GM23338 (cell line): ENCODE measurements at regions not wholly inside any gene's neighbourhood (a gene's known extent, or its start where the extent isn't known, plus 50 kb on each side); places are given as distances from the start of the nearest gene placed in this dataset.

ENCODE experiments used
- ATAC-seq: fragments of 200-7000 bp; cut with Tn5 transposase; 3 replicates; pipeline ENCODE4 v1.9.1; 2020
- DNase-seq: peaks from one replicate; pipeline ENCODE4 v3.0.0-alpha.2; 2015; ENCODE audit warnings: low spot score
- H2AFZ ChIP-seq: fragments of 200-600 bp; sonication (generic); 2 replicates; pipeline ENCODE4 v1.8.0; 2016; ENCODE audit warnings: antibody characterized with exemption, mild to moderate bottlenecking, moderate library complexity
- H3F3A ChIP-seq: fragments of 200-600 bp; sonication (generic); replicated peaks from 2 replicates; pipeline ENCODE4 v1.8.0; 2017; ENCODE audit warnings: antibody characterized with exemption, mixed run types, low read depth
- H3K27ac ChIP-seq: fragments of 200-600 bp; sonication (generic); 2 replicates; pipeline ENCODE4 v1.6.1; 2016; ENCODE audit warnings: low read depth
- H3K27me3 ChIP-seq: fragments of 200-600 bp; sonication (generic); 2 replicates; pipeline ENCODE4 v1.8.0; 2016; ENCODE audit warnings: mild to moderate bottlenecking, mixed run types, moderate library complexity; ENCODE audit not compliant: insufficient read depth
- H3K36me3 ChIP-seq: fragments of 200-600 bp; sonication (generic); 2 replicates; pipeline ENCODE4 v1.8.0; 2016; ENCODE audit warnings: mild to moderate bottlenecking; ENCODE audit not compliant: insufficient read depth
- H3K4me1 ChIP-seq: fragments of 200-600 bp; sonication (generic); 2 replicates; pipeline ENCODE4 v1.8.0; 2016; ENCODE audit warnings: mild to moderate bottlenecking, moderate library complexity; ENCODE audit not compliant: insufficient read depth
- H3K4me2 ChIP-seq: fragments of 200-600 bp; sonication (generic); 2 replicates; pipeline ENCODE4 v1.7.1; 2017; ENCODE audit warnings: mixed run types
- H3K4me3 ChIP-seq: fragments of 200-600 bp; sonication (generic); 2 replicates; pipeline ENCODE4 v1.6.1; 2016; ENCODE audit warnings: mixed run types
- H3K79me2 ChIP-seq: fragments of 200-600 bp; sonication (generic); replicated peaks from 2 replicates; pipeline ENCODE4 v1.8.0; 2017; ENCODE audit warnings: mild to moderate bottlenecking; ENCODE audit not compliant: insufficient read depth
- H3K9me2 ChIP-seq: fragments of 200-600 bp; sonication (generic); 2 replicates; pipeline ENCODE4 v1.8.0; 2017; ENCODE audit not compliant: insufficient read depth
- H4K20me1 ChIP-seq: fragments of 200-600 bp; sonication (generic); replicated peaks from 2 replicates; pipeline ENCODE4 v1.8.0; 2017; ENCODE audit warnings: mild to moderate bottlenecking; ENCODE audit not compliant: insufficient read depth
- H3K27ac Mint-ChIP-seq: 2 replicates; pipeline ENCODE4 v1.8.0; 2020; ENCODE audit warnings: inconsistent platforms, mild to moderate bottlenecking, moderate library complexity, mixed read lengths
- H3K27me3 Mint-ChIP-seq: 3 replicates; pipeline ENCODE4 v1.8.0; 2022; ENCODE audit warnings: low read depth, mild to moderate bottlenecking, moderate library complexity, mixed read lengths, inconsistent platforms; ENCODE audit not compliant: insufficient read depth, poor library complexity
- H3K36me3 Mint-ChIP-seq: 3 replicates; pipeline ENCODE4 v1.8.0; 2021; ENCODE audit warnings: low read depth, mild to moderate bottlenecking, inconsistent platforms, moderate library complexity, mixed read lengths
- H3K4me1 Mint-ChIP-seq: 3 replicates; pipeline ENCODE4 v1.8.0; 2020; ENCODE audit warnings: mild to moderate bottlenecking, inconsistent platforms, mixed read lengths
- H3K4me3 Mint-ChIP-seq: 3 replicates; pipeline ENCODE4 v1.8.0; 2021; ENCODE audit warnings: moderate library complexity, mild to moderate bottlenecking, inconsistent platforms, mixed read lengths
- H3K9me3 Mint-ChIP-seq: 3 replicates; pipeline ENCODE4 v1.8.0; 2020; ENCODE audit warnings: moderate library complexity, mild to moderate bottlenecking, inconsistent platforms, mixed read lengths
- CREB1 ChIP-seq: fragments of 250-450 bp; sonication (Bioruptor Pico); IDR thresholded peaks from 2 replicates; pipeline ENCODE4 v1.5.0; 2020; ENCODE audit warnings: low read depth, mild to moderate bottlenecking, moderate library complexity
- ETS1 ChIP-seq: IDR thresholded peaks from 2 replicates; pipeline ENCODE4 v1.6.1; 2016; ENCODE audit warnings: antibody characterized with exemption
- EZH2 ChIP-seq: fragments of 200-600 bp; sonication (generic); IDR thresholded peaks from one replicate; pipeline ENCODE4 v1.8.0; 2017; ENCODE audit warnings: antibody characterized with exemption, mild to moderate bottlenecking, low read depth; ENCODE audit not compliant: unreplicated experiment
- EZH2phosphoT487 ChIP-seq: fragments of 200-600 bp; sonication (generic); IDR thresholded peaks from one replicate; pipeline ENCODE4 v1.8.1; 2018; ENCODE audit warnings: antibody characterized with exemption; ENCODE audit not compliant: unreplicated experiment
- JUNB ChIP-seq: IDR thresholded peaks from one replicate; pipeline ENCODE4 v1.6.1; 2016; ENCODE audit warnings: antibody characterized with exemption; ENCODE audit not compliant: unreplicated experiment
- NANOG ChIP-seq: IDR thresholded peaks from 2 replicates; pipeline ENCODE4 v1.6.1; 2016; ENCODE audit warnings: antibody characterized with exemption, borderline replicate concordance
- POLR2AphosphoS5 ChIP-seq: IDR thresholded peaks from 2 replicates; pipeline ENCODE4 v1.6.1; 2016; ENCODE audit warnings: antibody characterized with exemption, low read depth
- ZNF114 ChIP-seq: fragments of 250-450 bp; sonication (Bioruptor Pico); IDR thresholded peaks from 2 replicates; pipeline ENCODE4 v1.5.0; 2020; ENCODE audit warnings: mild to moderate bottlenecking, moderate library complexity
- ZNF331 ChIP-seq: fragments of 250-450 bp; sonication (Bioruptor Pico); IDR thresholded peaks from 2 replicates; pipeline ENCODE4 v1.5.0; 2020; ENCODE audit warnings: low read depth, mild to moderate bottlenecking, moderate library complexity
- ZNF462 ChIP-seq: fragments of 250-450 bp; sonication (Bioruptor Pico); IDR thresholded peaks from 2 replicates; pipeline ENCODE4 v1.5.0; 2020; ENCODE audit warnings: mild to moderate bottlenecking, moderate library complexity
- TF ChIP-seq, protein P1 (sequence below): IDR thresholded peaks from one replicate; pipeline ENCODE4 v1.6.1; 2018; ENCODE audit warnings: antibody characterized with exemption; ENCODE audit not compliant: unreplicated experiment
- TF ChIP-seq, protein P2 (sequence below), 2 experiments: fragments of 200-600 bp in 1 of 2; sonication (generic) in 1 of 2; conservative IDR thresholded peaks; 2 replicates each; pipeline versions ENCODE4 v1.5.1 to v1.6.1; 2016 to 2017; ENCODE audit warnings: antibody characterized with exemption in 2 of 2, low read depth in 2 of 2, mild to moderate bottlenecking in 2 of 2, moderate library complexity in 1 of 2

GRCh38 chr4:126250006-126250405 lies 935.3 kb downstream of the FAT4 start:
- Histone ChIP-seq H3K4me3 (no peak overlapping the region), H3K27me3 (no peaks in the 10 kb centered on the region), H3K4me1 (no peaks in the 10 kb centered on the region), H2AFZ (no peak overlapping the region), H3F3A (no peaks in the 10 kb centered on the region), H3K4me2 (no peak overlapping the region), H3K36me3 (no peaks in the 10 kb centered on the region), H3K27ac (no peak overlapping the region), H4K20me1 (no peaks in the 10 kb centered on the region), H3K9me2 (no peaks in the 10 kb centered on the region), H3K79me2 (no peaks in the 10 kb centered on the region)
- H3K4me1 Mint-ChIP-seq = no peaks in the 10 kb centered on the region
- no peaks in the 10 kb centered on the region for H3K27me3 Mint-ChIP-seq
- ATAC-seq (no peak), DNase-seq (no peak)
- no peaks in the 10 kb centered on the region; the same call in 1 of the 3 replicates for H3K9me3 Mint-ChIP-seq
- no peaks in the 10 kb centered on the region for H3K36me3 Mint-ChIP-seq
- no peak overlapping the region for H3K27ac Mint-ChIP-seq
- H3K4me3 Mint-ChIP-seq = no peak overlapping the region
- TF ChIP-seq ZNF462 (CRISPR knock-in tag) (no peak), CREB1 (CRISPR knock-in tag) (no peak), POLR2AphosphoS5 (no peak), EZH2 (no peak), ETS1 (no peak), EZH2phosphoT487 (no peak), ZNF114 (no peak), JUNB (no peak), ZNF331 (CRISPR knock-in tag) (no peak), NANOG (no peak)
- TF ChIP-seq, protein P1, sequence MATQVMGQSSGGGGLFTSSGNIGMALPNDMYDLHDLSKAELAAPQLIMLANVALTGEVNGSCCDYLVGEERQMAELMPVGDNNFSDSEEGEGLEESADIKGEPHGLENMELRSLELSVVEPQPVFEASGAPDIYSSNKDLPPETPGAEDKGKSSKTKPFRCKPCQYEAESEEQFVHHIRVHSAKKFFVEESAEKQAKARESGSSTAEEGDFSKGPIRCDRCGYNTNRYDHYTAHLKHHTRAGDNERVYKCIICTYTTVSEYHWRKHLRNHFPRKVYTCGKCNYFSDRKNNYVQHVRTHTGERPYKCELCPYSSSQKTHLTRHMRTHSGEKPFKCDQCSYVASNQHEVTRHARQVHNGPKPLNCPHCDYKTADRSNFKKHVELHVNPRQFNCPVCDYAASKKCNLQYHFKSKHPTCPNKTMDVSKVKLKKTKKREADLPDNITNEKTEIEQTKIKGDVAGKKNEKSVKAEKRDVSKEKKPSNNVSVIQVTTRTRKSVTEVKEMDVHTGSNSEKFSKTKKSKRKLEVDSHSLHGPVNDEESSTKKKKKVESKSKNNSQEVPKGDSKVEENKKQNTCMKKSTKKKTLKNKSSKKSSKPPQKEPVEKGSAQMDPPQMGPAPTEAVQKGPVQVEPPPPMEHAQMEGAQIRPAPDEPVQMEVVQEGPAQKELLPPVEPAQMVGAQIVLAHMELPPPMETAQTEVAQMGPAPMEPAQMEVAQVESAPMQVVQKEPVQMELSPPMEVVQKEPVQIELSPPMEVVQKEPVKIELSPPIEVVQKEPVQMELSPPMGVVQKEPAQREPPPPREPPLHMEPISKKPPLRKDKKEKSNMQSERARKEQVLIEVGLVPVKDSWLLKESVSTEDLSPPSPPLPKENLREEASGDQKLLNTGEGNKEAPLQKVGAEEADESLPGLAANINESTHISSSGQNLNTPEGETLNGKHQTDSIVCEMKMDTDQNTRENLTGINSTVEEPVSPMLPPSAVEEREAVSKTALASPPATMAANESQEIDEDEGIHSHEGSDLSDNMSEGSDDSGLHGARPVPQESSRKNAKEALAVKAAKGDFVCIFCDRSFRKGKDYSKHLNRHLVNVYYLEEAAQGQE = no peak
- TF ChIP-seq, protein P2, sequence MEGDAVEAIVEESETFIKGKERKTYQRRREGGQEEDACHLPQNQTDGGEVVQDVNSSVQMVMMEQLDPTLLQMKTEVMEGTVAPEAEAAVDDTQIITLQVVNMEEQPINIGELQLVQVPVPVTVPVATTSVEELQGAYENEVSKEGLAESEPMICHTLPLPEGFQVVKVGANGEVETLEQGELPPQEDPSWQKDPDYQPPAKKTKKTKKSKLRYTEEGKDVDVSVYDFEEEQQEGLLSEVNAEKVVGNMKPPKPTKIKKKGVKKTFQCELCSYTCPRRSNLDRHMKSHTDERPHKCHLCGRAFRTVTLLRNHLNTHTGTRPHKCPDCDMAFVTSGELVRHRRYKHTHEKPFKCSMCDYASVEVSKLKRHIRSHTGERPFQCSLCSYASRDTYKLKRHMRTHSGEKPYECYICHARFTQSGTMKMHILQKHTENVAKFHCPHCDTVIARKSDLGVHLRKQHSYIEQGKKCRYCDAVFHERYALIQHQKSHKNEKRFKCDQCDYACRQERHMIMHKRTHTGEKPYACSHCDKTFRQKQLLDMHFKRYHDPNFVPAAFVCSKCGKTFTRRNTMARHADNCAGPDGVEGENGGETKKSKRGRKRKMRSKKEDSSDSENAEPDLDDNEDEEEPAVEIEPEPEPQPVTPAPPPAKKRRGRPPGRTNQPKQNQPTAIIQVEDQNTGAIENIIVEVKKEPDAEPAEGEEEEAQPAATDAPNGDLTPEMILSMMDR (conservative IDR thresholded peaks at IDR 0.05; ENCODE audit: low read depth in 2 of 2) = no peak
